GM06990 (cell line): ENCODE measurements at regions not wholly inside any gene's neighbourhood (a gene's known extent, or its start where the extent isn't known, plus 50 kb on each side); places are given as distances from the start of the nearest gene placed in this dataset.

Experiments used
- DNase-seq: peaks from one replicate; pipeline ENCODE4 v3.0.0-alpha.2; 2011; ENCODE audit not compliant: insufficient read length; ENCODE audit errors: extremely low read depth
- H3K27me3 ChIP-seq: replicated peaks from 2 replicates; pipeline ENCODE4 v1.6.0; 2011; ENCODE audit warnings: low read length; ENCODE audit not compliant: control insufficient read depth, insufficient read depth
- H3K36me3 ChIP-seq: 2 replicates; pipeline ENCODE4 v1.5.1; 2011; ENCODE audit warnings: low read length; ENCODE audit not compliant: control insufficient read depth, insufficient read depth
- H3K4me3 ChIP-seq: replicated peaks from 2 replicates; pipeline ENCODE4 v1.5.1; 2011; ENCODE audit warnings: low read depth, mild to moderate bottlenecking, control low read depth, low read length
- CTCF ChIP-seq: IDR thresholded peaks from 2 replicates; pipeline ENCODE4 v1.5.1; 2011; ENCODE audit warnings: low read length, control low read depth, mild to moderate bottlenecking, inconsistent platforms; ENCODE audit not compliant: insufficient read depth, poor library complexity, severe bottlenecking

GRCh38 chr3:59284926-59285325, 235.1 kb upstream of the CFAP20DC start:
- DNase-seq: no peak
- no peaks in the 10 kb centered on the region for H3K36me3 ChIP-seq
- no peak for TF ChIP-seq CTCF
- peaks cover 4% of the 10 kb centered on the region for H3K27me3 ChIP-seq
- H3K4me3 ChIP-seq: no peak overlapping the region

- H3K27me3 ChIP-seq: peaks cover 4% of the 10 kb centered on the region
- no peak for DNase-seq
- no peak overlapping the region for H3K4me3 ChIP-seq
- TF ChIP-seq CTCF: no peak
- H3K36me3 ChIP-seq: no peaks in the 10 kb centered on the region
Measured at GRCh38 chr3:59280113-59280512, 230.3 kb upstream of the CFAP20DC start.

GRCh38 chr3:59277816-59278215, 228.0 kb upstream of the CFAP20DC start:
- no peak for TF ChIP-seq CTCF
- DNase-seq: no peak
- no peaks in the 10 kb centered on the region for H3K36me3 ChIP-seq
- H3K27me3 ChIP-seq: no peaks in the 10 kb centered on the region
- no peak overlapping the region for H3K4me3 ChIP-seq

- no peak for TF ChIP-seq CTCF
- H3K36me3 ChIP-seq: no peaks in the 10 kb centered on the region
- DNase-seq: no peak
- no peak overlapping the region for H3K4me3 ChIP-seq
- H3K27me3 ChIP-seq: no peaks in the 10 kb centered on the region
Measured at GRCh38 chr3:59277201-59277600, 227.4 kb upstream of the CFAP20DC start.

GRCh38 chr3:59273976-59274375, 224.2 kb upstream of the CFAP20DC start:
- Histone ChIP-seq H3K27me3 (no peaks in the 10 kb centered on the region; the same call in 1 of the 2 replicates), H3K36me3 (no peaks in the 10 kb centered on the region), H3K4me3 (no peak overlapping the region)
- no peak for TF ChIP-seq CTCF
- no peak for DNase-seq

- Histone ChIP-seq H3K36me3 (no peaks in the 10 kb centered on the region), H3K4me3 (no peak overlapping the region), H3K27me3 (no peaks in the 10 kb centered on the region; the same call in 1 of the 2 replicates)
- no peak for TF ChIP-seq CTCF
- DNase-seq: no peak
Measured at GRCh38 chr3:59271971-59272370, 222.1 kb upstream of the CFAP20DC start.
